ENCODE measurements at regions not wholly inside any gene's neighbourhood (a gene's known extent, or its start where the extent isn't known, plus 50 kb on each side); places are given as distances from the start of the nearest gene placed in this dataset.

DNA sequence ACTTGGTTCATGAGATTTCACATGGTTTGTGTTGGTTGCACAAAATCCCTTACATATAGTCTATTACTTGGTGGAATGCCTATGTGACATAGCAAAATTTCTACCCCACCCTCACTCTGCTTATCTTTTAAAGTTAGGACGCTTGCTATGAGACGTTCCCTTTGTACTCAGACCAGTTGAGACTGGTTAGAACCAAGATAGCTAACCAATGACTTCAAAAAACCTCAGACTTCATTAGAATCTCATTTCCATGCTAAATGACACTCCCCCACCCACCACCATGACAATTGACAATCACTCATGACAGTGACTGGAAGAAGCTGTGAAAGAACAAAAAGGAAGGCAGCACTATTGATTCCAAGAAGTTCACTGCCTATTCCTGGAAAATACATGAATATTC is 313.6 kb downstream of the ETS1 start:
- TF ChIP-seq TAF1 (IDR thresholded peaks at IDR 0.05; ENCODE audit: borderline replicate concordance, low read depth, low read length), result no peak
- no peak for TF ChIP-seq POLR2AphosphoS5 (IDR thresholded peaks at IDR 0.05; ENCODE audit: low read depth, low read length)
- no peak for TF ChIP-seq POLR2A (IDR thresholded peaks at IDR 0.05; ENCODE audit: low read depth, low read length)
- DNase-seq (ENCODE audit: insufficient read length) (no peak), FAIRE-seq (no peak)

DNA sequence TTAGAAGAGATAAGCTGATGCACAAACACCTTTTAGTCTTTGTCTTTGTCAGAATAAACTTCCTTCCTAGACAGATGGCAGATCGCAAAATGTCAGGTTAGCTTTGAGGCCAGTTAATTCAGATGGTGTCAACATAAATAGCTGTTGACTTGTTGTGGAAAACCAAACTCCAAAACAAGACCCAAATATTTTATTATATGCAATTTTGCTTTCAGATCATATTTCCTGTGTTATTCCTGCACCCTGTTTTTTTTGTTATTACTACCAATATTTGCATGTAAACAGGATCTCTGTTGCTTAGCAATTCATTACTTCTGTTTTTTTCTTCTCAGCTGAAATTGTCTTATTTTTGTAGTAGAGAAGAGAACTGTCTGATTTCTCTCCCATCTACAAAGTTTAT is 316.0 kb downstream of the ETS1 start:
- TF ChIP-seq POLR2AphosphoS5 (IDR thresholded peaks at IDR 0.05; ENCODE audit: low read depth, low read length), result no peak
- no peak for TF ChIP-seq TAF1 (IDR thresholded peaks at IDR 0.05; ENCODE audit: borderline replicate concordance, low read depth, low read length)
- no peak for TF ChIP-seq POLR2A (IDR thresholded peaks at IDR 0.05; ENCODE audit: low read depth, low read length)
- FAIRE-seq (no peak), DNase-seq (ENCODE audit: insufficient read length) (no peak)

GRCh38 chr11:128269466-128269865 is 317.9 kb downstream of the ETS1 start:
- no peak for TF ChIP-seq POLR2AphosphoS5 (IDR thresholded peaks at IDR 0.05; ENCODE audit: low read depth, low read length)
- no peak for TF ChIP-seq POLR2A (IDR thresholded peaks at IDR 0.05; ENCODE audit: low read depth, low read length)
- TF ChIP-seq TAF1 (IDR thresholded peaks at IDR 0.05; ENCODE audit: borderline replicate concordance, low read depth, low read length), result no peak
- DNase-seq (ENCODE audit: insufficient read length) (no peak), FAIRE-seq (no peak)

DNA sequence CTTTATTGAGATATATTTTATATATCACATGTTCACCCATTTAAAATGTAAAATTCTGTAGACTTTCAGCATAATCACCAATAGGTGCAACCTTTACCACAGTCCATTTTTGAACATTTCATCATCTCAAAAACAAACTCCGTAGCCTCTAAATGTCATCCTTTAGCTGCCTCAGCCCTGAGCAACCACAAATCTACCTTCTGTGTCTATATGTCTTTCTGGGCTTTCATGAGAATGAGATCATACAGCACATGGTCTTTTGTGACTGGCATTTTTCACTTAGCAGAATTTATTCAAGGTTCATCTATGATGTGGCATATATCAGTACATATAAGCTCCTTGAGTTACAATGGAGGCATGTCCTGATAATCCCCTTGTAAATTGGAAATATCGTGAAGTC is 320.5 kb downstream of the ETS1 start:
- peak; percentile 30 for FAIRE-seq
- DNase-seq (ENCODE audit: insufficient read length), result no peak
- TF ChIP-seq POLR2AphosphoS5 (IDR thresholded peaks at IDR 0.05; ENCODE audit: low read depth, low read length) (no peak), POLR2A (IDR thresholded peaks at IDR 0.05; ENCODE audit: low read depth, low read length) (no peak)

GRCh38 chr11:128262463-128263345 is 324.7 kb downstream of the ETS1 start:
- no peak for DNase-seq (ENCODE audit: insufficient read length)
- no peak for TF ChIP-seq POLR2A (IDR thresholded peaks at IDR 0.05; ENCODE audit: low read depth, low read length)
- no peak for TF ChIP-seq POLR2AphosphoS5 (IDR thresholded peaks at IDR 0.05; ENCODE audit: low read depth, low read length)
- no peak for TF ChIP-seq TAF1 (IDR thresholded peaks at IDR 0.05; ENCODE audit: borderline replicate concordance, low read depth, low read length)
- FAIRE-seq, result no peak

GRCh38 chr11:128261011-128261421 is 326.3 kb downstream of the ETS1 start:
- DNase-seq (ENCODE audit: insufficient read length), result no peak
- FAIRE-seq, result peak; percentile 44
- TF ChIP-seq POLR2AphosphoS5 (IDR thresholded peaks at IDR 0.05; ENCODE audit: low read depth, low read length) (no peak), POLR2A (IDR thresholded peaks at IDR 0.05; ENCODE audit: low read depth, low read length) (no peak), TAF1 (IDR thresholded peaks at IDR 0.05; ENCODE audit: borderline replicate concordance, low read depth, low read length) (no peak)

DNA sequence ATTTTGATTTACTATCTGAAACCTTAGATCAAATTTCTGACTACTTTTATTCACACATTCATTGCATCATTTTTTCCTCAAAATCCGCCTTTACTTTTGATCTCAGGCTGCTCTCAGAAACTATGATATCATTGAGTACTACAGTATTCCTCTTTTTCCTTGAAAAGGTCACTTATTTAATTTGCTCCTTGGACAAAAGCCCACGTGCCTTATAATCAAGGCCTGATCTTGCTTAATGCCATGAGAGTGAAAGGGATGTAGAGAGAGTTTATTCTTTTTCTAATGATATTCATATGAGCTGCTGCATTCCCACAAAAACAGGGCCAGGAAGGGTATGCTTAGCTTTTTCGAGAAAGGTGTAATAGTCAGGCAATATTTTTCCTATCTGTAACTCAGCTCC is 327.0 kb downstream of the ETS1 start:
- DNase-seq (ENCODE audit: insufficient read length) (no peak), FAIRE-seq (no peak)
- no peak for TF ChIP-seq POLR2AphosphoS5 (IDR thresholded peaks at IDR 0.05; ENCODE audit: low read depth, low read length)
- TF ChIP-seq POLR2A (IDR thresholded peaks at IDR 0.05; ENCODE audit: low read depth, low read length), result no peak
- TF ChIP-seq TAF1 (IDR thresholded peaks at IDR 0.05; ENCODE audit: borderline replicate concordance, low read depth, low read length), result no peak

- DNase-seq (ENCODE audit: insufficient read length) (no peak), FAIRE-seq (no peak)
- TF ChIP-seq POLR2A (IDR thresholded peaks at IDR 0.05; ENCODE audit: low read depth, low read length) (no peak), TAF1 (IDR thresholded peaks at IDR 0.05; ENCODE audit: borderline replicate concordance, low read depth, low read length) (no peak), POLR2AphosphoS5 (IDR thresholded peaks at IDR 0.05; ENCODE audit: low read depth, low read length) (no peak)
These were observed 327.5 kb downstream of the ETS1 start for GRCh38 chr11:128259816-128260215.

GRCh38 chr11:128254941-128255340 is 332.4 kb downstream of the ETS1 start:
- DNase-seq (ENCODE audit: insufficient read length), result no peak
- FAIRE-seq, result no peak
- no peak for TF ChIP-seq POLR2AphosphoS5 (IDR thresholded peaks at IDR 0.05; ENCODE audit: low read depth, low read length)
- no peak for TF ChIP-seq POLR2A (IDR thresholded peaks at IDR 0.05; ENCODE audit: low read depth, low read length)
- TF ChIP-seq TAF1 (IDR thresholded peaks at IDR 0.05; ENCODE audit: borderline replicate concordance, low read depth, low read length), result no peak

GRCh38 chr11:128251140-128251539 is 336.2 kb downstream of the ETS1 start:
- FAIRE-seq (no peak), DNase-seq (ENCODE audit: insufficient read length) (no peak)
- TF ChIP-seq POLR2AphosphoS5 (IDR thresholded peaks at IDR 0.05; ENCODE audit: low read depth, low read length) (no peak), POLR2A (IDR thresholded peaks at IDR 0.05; ENCODE audit: low read depth, low read length) (no peak), TAF1 (IDR thresholded peaks at IDR 0.05; ENCODE audit: borderline replicate concordance, low read depth, low read length) (no peak)

- no peak for FAIRE-seq
These were observed 336.9 kb downstream of the ETS1 start for GRCh38 chr11:128250482-128250881.

More at GRCh38 chr11:128250482-128250881, 336.9 kb downstream of the ETS1 start:
- TF ChIP-seq POLR2AphosphoS5 (IDR thresholded peaks at IDR 0.05; ENCODE audit: low read depth, low read length) (no peak), POLR2A (IDR thresholded peaks at IDR 0.05; ENCODE audit: low read depth, low read length) (no peak), TAF1 (IDR thresholded peaks at IDR 0.05; ENCODE audit: borderline replicate concordance, low read depth, low read length) (no peak)
- no peak for DNase-seq (ENCODE audit: insufficient read length)
